PFSK-1 (cell line): ENCODE measurements at regions not wholly inside any gene's neighbourhood (a gene's known extent, or its start where the extent isn't known, plus 50 kb on each side); places are given as distances from the start of the nearest gene placed in this dataset.

ENCODE experiments used
- POLR2AphosphoS5 ChIP-seq: IDR thresholded peaks from 2 replicates; pipeline ENCODE4 v1.6.1; 2012; ENCODE audit warnings: low read depth, mild to moderate bottlenecking, control low read depth, low read length, moderate library complexity
- REST ChIP-seq, 2 experiments: IDR thresholded peaks; 2 replicates each; pipeline versions ENCODE4 v1.6.1 to v1.8.0; 2011 to 2012; ENCODE audit warnings: low read depth in 2 of 2, low read length in 2 of 2, control low read depth in 1 of 2, inconsistent platforms in 1 of 2, mild to moderate bottlenecking in 1 of 2, moderate library complexity in 1 of 2; ENCODE audit not compliant: insufficient read depth in 1 of 2
- SIN3A ChIP-seq: IDR thresholded peaks from 2 replicates; pipeline ENCODE4 v1.6.1; 2012; ENCODE audit warnings: mild to moderate bottlenecking, low read length, moderate library complexity, borderline replicate concordance; ENCODE audit not compliant: insufficient read depth

- TF ChIP-seq POLR2AphosphoS5 (no peak), REST (IDR thresholded peaks at IDR 0.05; ENCODE audit: insufficient read depth in 1 of 2, low read depth in 2 of 2, low read length in 2 of 2) (no peak), SIN3A (no peak)
Observed at GRCh38 chr2:225124311-225125017, 82.2 kb upstream of the DOCK10 start.
